GM18511 (cell line): ENCODE measurements at regions not wholly inside any gene's neighbourhood (a gene's known extent, or its start where the extent isn't known, plus 50 kb on each side); places are given as distances from the start of the nearest gene placed in this dataset.

Source experiments
- ATAC-seq: cut with Tn5 transposase; IDR thresholded peaks from one replicate; pipeline ENCODE4 v1.9.1; 2021; ENCODE audit warnings: mild to moderate bottlenecking, moderate library complexity; ENCODE audit not compliant: unreplicated experiment

GRCh38 chr2:163370169-163370886 is 365.5 kb downstream of the FIGN start:
- no peak for ATAC-seq

- ATAC-seq, result no peak
These were observed 366.7 kb downstream of the FIGN start for GRCh38 chr2:163369111-163369510.

- no peak for ATAC-seq
These were observed 367.2 kb downstream of the FIGN start for GRCh38 chr2:163368655-163369054.

GRCh38 chr2:163367825-163368582 is 367.8 kb downstream of the FIGN start:
- ATAC-seq, result no peak

GRCh38 chr2:163364736-163365135 is 371.1 kb downstream of the FIGN start:
- ATAC-seq, result no peak

- no peak for ATAC-seq
These were observed 382.3 kb downstream of the FIGN start for GRCh38 chr2:163353551-163353950.

GRCh38 chr2:163351966-163352365 is 383.8 kb downstream of the FIGN start:
- no peak for ATAC-seq

- ATAC-seq, result no peak
These were observed 384.7 kb downstream of the FIGN start for GRCh38 chr2:163351143-163351542.

- no peak for ATAC-seq
These were observed 386.9 kb downstream of the FIGN start for GRCh38 chr2:163348857-163349380.

GRCh38 chr2:163347982-163348856 is 387.6 kb downstream of the FIGN start:
- no peak for ATAC-seq

GRCh38 chr2:163345795-163346573 is 389.8 kb downstream of the FIGN start:
- ATAC-seq, result peak; percentile 83

- no peak for ATAC-seq
These were observed 392.5 kb downstream of the FIGN start for GRCh38 chr2:163343316-163343715.

GRCh38 chr2:163341426-163341825 is 394.4 kb downstream of the FIGN start:
- ATAC-seq, result no peak

GRCh38 chr2:163338270-163338669 is 397.5 kb downstream of the FIGN start:
- no peak for ATAC-seq

GRCh38 chr2:163324677-163325076 is 411.1 kb downstream of the FIGN start:
- no peak for ATAC-seq

- no peak for ATAC-seq
These were observed 416.8 kb downstream of the FIGN start for GRCh38 chr2:163319006-163319405.

GRCh38 chr2:163314712-163315111 is 421.1 kb downstream of the FIGN start:
- no peak for ATAC-seq

GRCh38 chr2:163312713-163313112 is 423.1 kb downstream of the FIGN start:
- no peak for ATAC-seq

GRCh38 chr2:163306647-163307046 is 429.2 kb downstream of the FIGN start:
- ATAC-seq, result no peak

- no peak for ATAC-seq
These were observed 433.7 kb downstream of the FIGN start for GRCh38 chr2:163302141-163302540.
